HG02852 (cell line): ENCODE measurements at regions not wholly inside any gene's neighbourhood (a gene's known extent, or its start where the extent isn't known, plus 50 kb on each side); places are given as distances from the start of the nearest gene placed in this dataset.
"Not testable (repeated sequence)": the region's sequence is repeated elsewhere in the genome, so short reads cannot be mapped to it uniquely, and the experiment has no call there.

Source experiments
- ATAC-seq: cut with Tn5 transposase; IDR thresholded peaks from one replicate; pipeline ENCODE4 v1.9.1; 2021; ENCODE audit warnings: mild to moderate bottlenecking, moderate library complexity; ENCODE audit not compliant: unreplicated experiment

- no peak for ATAC-seq
Measured at GRCh38 chr18:22694954-22695353, 238.2 kb upstream of the RBBP8 start.

- no peak for ATAC-seq
Measured at GRCh38 chr18:22695674-22696073, 237.5 kb upstream of the RBBP8 start.

- no peak for ATAC-seq
Measured at GRCh38 chr18:22697561-22697960, 235.6 kb upstream of the RBBP8 start.

- no peak for ATAC-seq
Measured at GRCh38 chr18:22698711-22699110, 234.4 kb upstream of the RBBP8 start.

GRCh38 chr18:22699629-22700028 lies 233.5 kb upstream of the RBBP8 start:
- ATAC-seq, result no peak

- no peak for ATAC-seq
Measured at GRCh38 chr18:22700920-22701319, 232.2 kb upstream of the RBBP8 start.

GRCh38 chr18:22701326-22701725 lies 231.8 kb upstream of the RBBP8 start:
- ATAC-seq, result no peak

- no peak for ATAC-seq
Measured at GRCh38 chr18:22701795-22702194, 231.3 kb upstream of the RBBP8 start.

- ATAC-seq, result no peak
Measured at GRCh38 chr18:22702806-22703205, 230.3 kb upstream of the RBBP8 start.

- ATAC-seq, result no peak
Measured at GRCh38 chr18:22703883-22704585, 229.1 kb upstream of the RBBP8 start.

GRCh38 chr18:22704586-22704918 lies 228.6 kb upstream of the RBBP8 start:
- ATAC-seq, result no peak

GRCh38 chr18:22705328-22705727 lies 227.8 kb upstream of the RBBP8 start:
- no peak for ATAC-seq

GRCh38 chr18:22706025-22706424 lies 227.1 kb upstream of the RBBP8 start:
- not testable (repeated sequence) for ATAC-seq

GRCh38 chr18:22709288-22710060 lies 223.7 kb upstream of the RBBP8 start:
- no peak for ATAC-seq

GRCh38 chr18:22710673-22711191 lies 222.4 kb upstream of the RBBP8 start:
- no peak for ATAC-seq

- no peak for ATAC-seq
Measured at GRCh38 chr18:22711192-22711685, 221.9 kb upstream of the RBBP8 start.

- ATAC-seq, result no peak
Measured at GRCh38 chr18:22713511-22713910, 219.6 kb upstream of the RBBP8 start.

- ATAC-seq, result not testable (repeated sequence)
Measured at GRCh38 chr18:22717536-22717935, 215.6 kb upstream of the RBBP8 start.

GRCh38 chr18:22723221-22723620 lies 209.9 kb upstream of the RBBP8 start:
- ATAC-seq, result no peak

- ATAC-seq, result no peak
Measured at GRCh38 chr18:22723773-22724172, 209.4 kb upstream of the RBBP8 start.

- ATAC-seq, result no peak
Measured at GRCh38 chr18:22726469-22726868, 206.7 kb upstream of the RBBP8 start.

GRCh38 chr18:22728016-22728415 lies 205.1 kb upstream of the RBBP8 start:
- no peak for ATAC-seq
